Testis (tissue), 2 donors: ENCODE measurements at regions not wholly inside any gene's neighbourhood (a gene's known extent, or its start where the extent isn't known, plus 50 kb on each side); places are given as distances from the start of the nearest gene placed in this dataset.

Experiments used
- DNase-seq: peaks from one replicate; pipeline ENCODE4 v3.0.0-alpha.2; 2019
- H3K27ac ChIP-seq, 2 donors: fragments of 200-600 bp; sonication (generic); one replicate each; pipeline ENCODE4 v1.5.1; 2019
- H3K27me3 ChIP-seq: fragments of 200-600 bp; sonication (generic); one replicate; pipeline ENCODE4 v1.5.1; 2019
- H3K36me3 ChIP-seq: fragments of 200-600 bp; sonication (generic); one replicate; pipeline ENCODE4 v1.5.1; 2017; ENCODE audit warnings: low read depth; ENCODE audit errors: missing control alignments
- H3K4me1 ChIP-seq: fragments of 200-600 bp; sonication (generic); one replicate; pipeline ENCODE4 v1.5.1; 2019
- H3K4me3 ChIP-seq, 2 donors: fragments of 200-600 bp; sonication (generic); one replicate each; pipeline ENCODE4 v1.5.1; 2017 to 2019
- H3K9me3 ChIP-seq: fragments of 200-600 bp; sonication (generic); one replicate; pipeline ENCODE4 v1.5.1; 2017
- POLR2A ChIP-seq: fragments of 450-650 bp; IDR thresholded peaks from one replicate; pipeline ENCODE4 v1.6.1; 2017; ENCODE audit warnings: antibody characterized with exemption, mild to moderate bottlenecking, moderate library complexity
- WGBS, 2 donors: methylation state at CpG; one replicate each; pipeline ENCODE4 v1.1.5; 2018; 5-methylcytosine and 5-hydroxymethylcytosine counted together
- intact Hi-C: fragments of 100-400 bp; cut with DNase I; formaldehyde crosslinking; loops from one replicate; pipeline ENCODE4 v1.15.1; 2023; ENCODE audit warnings: low total_unique reads
- TF ChIP-seq, protein P1 (sequence below), 3 experiments: fragments of 450-650 bp in 2 of 3; fragments of 200-600 bp in 1 of 3; sonication (generic) in 1 of 3; IDR thresholded peaks; one replicate each; pipeline ENCODE4 v1.5.1; 2016 to 2019; ENCODE audit warnings: antibody characterized with exemption in 3 of 3, mild to moderate bottlenecking in 2 of 3, moderate library complexity in 1 of 3

- Histone ChIP-seq H3K27ac (no peak overlapping the region), H3K9me3 (no peaks in the 10 kb centered on the region), H3K36me3 (no peaks in the 10 kb centered on the region), H3K4me1 (no peaks in the 10 kb centered on the region), H3K4me3 (no peak overlapping the region), H3K27me3 (no peaks in the 10 kb centered on the region)
- intact Hi-C loops, result no loop called here
- WGBS, 2 donors, result 68 to 88% methylated on average over 1 of the region's 1 CpG
- no peak for TF ChIP-seq POLR2A
- TF ChIP-seq, protein P1, sequence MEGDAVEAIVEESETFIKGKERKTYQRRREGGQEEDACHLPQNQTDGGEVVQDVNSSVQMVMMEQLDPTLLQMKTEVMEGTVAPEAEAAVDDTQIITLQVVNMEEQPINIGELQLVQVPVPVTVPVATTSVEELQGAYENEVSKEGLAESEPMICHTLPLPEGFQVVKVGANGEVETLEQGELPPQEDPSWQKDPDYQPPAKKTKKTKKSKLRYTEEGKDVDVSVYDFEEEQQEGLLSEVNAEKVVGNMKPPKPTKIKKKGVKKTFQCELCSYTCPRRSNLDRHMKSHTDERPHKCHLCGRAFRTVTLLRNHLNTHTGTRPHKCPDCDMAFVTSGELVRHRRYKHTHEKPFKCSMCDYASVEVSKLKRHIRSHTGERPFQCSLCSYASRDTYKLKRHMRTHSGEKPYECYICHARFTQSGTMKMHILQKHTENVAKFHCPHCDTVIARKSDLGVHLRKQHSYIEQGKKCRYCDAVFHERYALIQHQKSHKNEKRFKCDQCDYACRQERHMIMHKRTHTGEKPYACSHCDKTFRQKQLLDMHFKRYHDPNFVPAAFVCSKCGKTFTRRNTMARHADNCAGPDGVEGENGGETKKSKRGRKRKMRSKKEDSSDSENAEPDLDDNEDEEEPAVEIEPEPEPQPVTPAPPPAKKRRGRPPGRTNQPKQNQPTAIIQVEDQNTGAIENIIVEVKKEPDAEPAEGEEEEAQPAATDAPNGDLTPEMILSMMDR (IDR thresholded peaks at IDR 0.05), result no peak
- no peak for DNase-seq
These were observed 236.9 kb downstream of the REEP3 start for GRCh38 chr10:63758080-63758479.

- intact Hi-C loops, result no loop called here
These were observed 238.1 kb downstream of the REEP3 start for GRCh38 chr10:63759335-63759734.

GRCh38 chr10:63760034-63760707 lies 239.0 kb downstream of the REEP3 start:
- DNase-seq, result no peak

More at GRCh38 chr10:63759335-63759734, 238.1 kb downstream of the REEP3 start:
- Histone ChIP-seq H3K4me3 (no peak overlapping the region), H3K36me3 (no peaks in the 10 kb centered on the region), H3K4me1 (no peaks in the 10 kb centered on the region), H3K27ac (no peak overlapping the region), H3K27me3 (no peaks in the 10 kb centered on the region), H3K9me3 (no peaks in the 10 kb centered on the region)
- no peak for DNase-seq
- no peak for TF ChIP-seq POLR2A
- TF ChIP-seq, protein P1 (IDR thresholded peaks at IDR 0.05), result no peak
- 71 to 72% methylated on average over 7 of the region's 7 CpGs for WGBS, 2 donors

GRCh38 chr10:63760708-63761047 lies 239.5 kb downstream of the REEP3 start:
- WGBS, 2 donors, result 70 to 88% methylated on average over 1 of the region's 1 CpG
- Histone ChIP-seq H3K4me3 (no peak overlapping the region), H3K27ac (no peak overlapping the region), H3K36me3 (no peaks in the 10 kb centered on the region), H3K4me1 (no peaks in the 10 kb centered on the region), H3K27me3 (no peaks in the 10 kb centered on the region), H3K9me3 (no peaks in the 10 kb centered on the region)
- no peak for TF ChIP-seq POLR2A
- TF ChIP-seq, protein P1 (IDR thresholded peaks at IDR 0.05), result no peak
- intact Hi-C loops, result no loop called here
- DNase-seq, result no peak

More at GRCh38 chr10:63760034-63760707, 239.0 kb downstream of the REEP3 start:
- intact Hi-C loops, result no loop called here
- Histone ChIP-seq H3K36me3 (no peaks in the 10 kb centered on the region), H3K27ac (no peak overlapping the region), H3K9me3 (no peaks in the 10 kb centered on the region), H3K4me3 (no peak overlapping the region), H3K4me1 (no peaks in the 10 kb centered on the region), H3K27me3 (no peaks in the 10 kb centered on the region)
- TF ChIP-seq, protein P1 (IDR thresholded peaks at IDR 0.05), result no peak
- TF ChIP-seq POLR2A, result no peak
- 69 to 77% methylated on average over 5 of the region's 5 CpGs for WGBS, 2 donors

GRCh38 chr10:63761243-63761642 lies 240.0 kb downstream of the REEP3 start:
- intact Hi-C loops, result no loop called here
- H3K4me3 ChIP-seq, result no peak overlapping the region

More at GRCh38 chr10:63761243-63761642, 240.0 kb downstream of the REEP3 start:
- 90 to 98% methylated on average over 2 of the region's 2 CpGs for WGBS, 2 donors
- TF ChIP-seq, protein P1 (IDR thresholded peaks at IDR 0.05), result no peak
- no peak for TF ChIP-seq POLR2A
- DNase-seq, result no peak
- Histone ChIP-seq H3K27me3 (no peaks in the 10 kb centered on the region), H3K27ac (no peak overlapping the region), H3K9me3 (no peaks in the 10 kb centered on the region), H3K36me3 (no peaks in the 10 kb centered on the region), H3K4me1 (no peaks in the 10 kb centered on the region)
